ENCODE measurements at regions not wholly inside any gene's neighbourhood (a gene's known extent, or its start where the extent isn't known, plus 50 kb on each side); places are given as distances from the start of the nearest gene placed in this dataset.
"Not testable (repeated sequence)": the region's sequence is repeated elsewhere in the genome, so short reads cannot be mapped to it uniquely, and the experiment has no call there.

- DNase-seq: no peak
Observed at GRCh38 chr20:12699374-12700228, 309.2 kb upstream of the SPTLC3 start.

- no peak for DNase-seq
Observed at GRCh38 chr20:12700701-12701100, 308.1 kb upstream of the SPTLC3 start.

- DNase-seq: no peak
Observed at GRCh38 chr20:12702312-12702711, 306.5 kb upstream of the SPTLC3 start.

GRCh38 chr20:12715371-12715770 is 293.4 kb upstream of the SPTLC3 start:
- DNase-seq: no peak

GRCh38 chr20:12715991-12716680 is 292.6 kb upstream of the SPTLC3 start:
- DNase-seq: no peak

GRCh38 chr20:12717061-12717460 is 291.7 kb upstream of the SPTLC3 start:
- DNase-seq: no peak

- no peak for DNase-seq
Observed at GRCh38 chr20:12718619-12719018, 290.2 kb upstream of the SPTLC3 start.

- DNase-seq: no peak
Observed at GRCh38 chr20:12721636-12722035, 287.1 kb upstream of the SPTLC3 start.

GRCh38 chr20:12722091-12722490 is 286.7 kb upstream of the SPTLC3 start:
- no peak for DNase-seq

GRCh38 chr20:12723811-12724210 is 285.0 kb upstream of the SPTLC3 start:
- DNase-seq: no peak

- no peak for DNase-seq
Observed at GRCh38 chr20:12728782-12729181, 280.0 kb upstream of the SPTLC3 start.

- DNase-seq: no peak
Observed at GRCh38 chr20:12729326-12729725, 279.4 kb upstream of the SPTLC3 start.

- no peak for DNase-seq
Observed at GRCh38 chr20:12733811-12734210, 275.0 kb upstream of the SPTLC3 start.

- DNase-seq: no peak
Observed at GRCh38 chr20:12737497-12737896, 271.3 kb upstream of the SPTLC3 start.

- no peak for DNase-seq
Observed at GRCh38 chr20:12737900-12738299, 270.9 kb upstream of the SPTLC3 start.

GRCh38 chr20:12740647-12741046 is 268.1 kb upstream of the SPTLC3 start:
- no peak for DNase-seq

- DNase-seq: no peak
Observed at GRCh38 chr20:12744037-12744436, 264.7 kb upstream of the SPTLC3 start.

GRCh38 chr20:12748359-12748994 is 260.3 kb upstream of the SPTLC3 start:
- DNase-seq: no peak

GRCh38 chr20:12750221-12750620 is 258.6 kb upstream of the SPTLC3 start:
- DNase-seq: no peak

- DNase-seq: not testable (repeated sequence)
Observed at GRCh38 chr20:12752900-12753693, 255.7 kb upstream of the SPTLC3 start.

GRCh38 chr20:12753742-12754141 is 255.0 kb upstream of the SPTLC3 start:
- not testable (repeated sequence) for DNase-seq

GRCh38 chr20:12759493-12759892 is 249.3 kb upstream of the SPTLC3 start:
- DNase-seq: not testable (repeated sequence)

- DNase-seq: no peak
Observed at GRCh38 chr20:12762725-12763124, 246.0 kb upstream of the SPTLC3 start.

Data from NCI-H1105 (cell line).